GM10248 (cell line): ENCODE measurements at regions not wholly inside any gene's neighbourhood (a gene's known extent, or its start where the extent isn't known, plus 50 kb on each side); places are given as distances from the start of the nearest gene placed in this dataset.

ENCODE experiments used
- CTCF ChIA-PET: fragments of 300-600 bp; sonication (Branson Sonifier 250); formaldehyde crosslinking; extraction: SDS; loops from one replicate; lab custom pipeline; 2021; ENCODE audit warnings: antibody characterized with exemption; lab: Yijun Ruan, JAX
- POLR2A ChIA-PET: fragments of 350-650 bp; sonication (Branson Sonifier 250); formaldehyde crosslinking; extraction: SDS; loops from one replicate; lab custom pipeline; 2020; ENCODE audit warnings: antibody characterized with exemption; lab: Yijun Ruan, JAX
- DNase-seq: peaks from one replicate; pipeline ENCODE4 v3.0.0; 2012; ENCODE audit errors: extremely low spot score
- CTCF ChIP-seq: IDR thresholded peaks from 2 replicates; pipeline ENCODE4 v1.5.1; 2012; ENCODE audit warnings: mild to moderate bottlenecking, low read depth; ENCODE audit errors: extremely low read depth, missing control alignments, control extremely low read depth

GRCh38 chr14:82091097-82091496 lies 557.4 kb upstream of the SEL1L start:
- ChIA-PET CTCF (interaction anchor here (0.8 to 1.1 kb wide), 3 partner anchors 11 to 41 kb away, joined by 3 read pairs; no protein-coding TSS in a partner anchor), POLR2A (no interaction called here)
- no peak for DNase-seq
- TF ChIP-seq CTCF, result no peak

DNA sequence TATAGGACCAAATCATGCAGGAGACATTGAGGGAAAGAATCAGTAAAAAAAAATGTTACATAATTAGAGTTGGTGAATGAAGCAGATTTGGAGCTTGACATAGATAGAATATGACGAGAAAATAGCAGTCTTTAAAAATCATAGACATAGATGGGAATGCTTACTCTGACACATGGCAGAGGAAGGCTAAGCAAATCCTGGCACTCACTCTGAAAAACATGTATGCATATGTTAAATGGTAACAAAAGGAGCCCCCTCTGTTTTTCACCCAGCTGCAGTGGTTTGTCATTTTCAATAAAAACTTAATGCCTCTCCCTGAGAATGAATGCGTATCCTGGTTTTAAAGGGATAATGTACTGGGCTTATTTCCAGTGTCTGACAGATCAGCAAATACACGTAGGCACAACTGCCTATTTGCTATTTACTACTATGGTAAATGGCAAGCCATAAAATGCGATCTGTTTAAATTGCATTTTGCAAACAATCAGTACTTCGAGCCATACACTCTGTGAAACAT lies 561.2 kb upstream of the SEL1L start:
- CTCF ChIA-PET, result no interaction called here
- no peak for DNase-seq

GRCh38 chr14:82104013-82104412 lies 570.4 kb upstream of the SEL1L start:
- POLR2A ChIA-PET, result no interaction called here
- no peak for TF ChIP-seq CTCF
- no peak for DNase-seq
- CTCF ChIA-PET, result interaction anchor here (1.2 to 2.1 kb wide), 3 partner anchors 13 to 108 kb away, joined by 3 to 5 read pairs (median 3); no protein-coding TSS in a partner anchor

More for the DNA sequence above, 561.2 kb upstream of the SEL1L start:
- no peak for TF ChIP-seq CTCF
- POLR2A ChIA-PET, result no interaction called here

DNA sequence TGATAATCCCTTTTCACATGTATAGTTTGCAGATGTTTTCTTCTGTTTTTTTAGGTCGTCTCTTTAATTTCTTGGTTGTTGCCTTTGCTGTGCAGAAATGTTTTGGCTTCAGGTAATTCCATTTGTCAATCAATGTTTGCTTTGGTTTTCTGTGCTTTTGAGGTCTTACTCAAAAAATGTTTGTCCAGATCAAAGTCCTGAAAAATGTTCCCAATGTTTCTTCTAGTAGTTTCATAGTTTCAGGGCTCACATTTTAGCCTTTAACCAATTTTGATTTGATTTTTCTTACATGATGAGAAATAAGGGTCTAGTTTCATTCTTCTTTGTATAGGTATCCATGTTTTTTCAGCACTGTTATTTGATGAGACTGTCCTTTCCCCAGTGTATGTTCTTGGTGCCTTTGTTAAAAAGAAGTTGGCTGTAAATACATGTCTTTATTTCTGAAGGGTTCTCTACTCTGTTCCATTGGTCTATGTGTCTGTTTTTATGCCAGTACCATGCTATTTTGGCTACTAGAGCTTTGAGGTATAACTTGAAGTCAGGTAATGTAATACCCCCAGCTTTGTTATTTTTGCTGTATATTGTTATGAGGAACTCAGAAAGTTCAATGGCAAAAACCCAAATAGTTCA lies 578.7 kb upstream of the SEL1L start:
- POLR2A ChIA-PET, result no interaction called here
- no peak for TF ChIP-seq CTCF
- DNase-seq, result no peak
- CTCF ChIA-PET, result no interaction called here

DNA sequence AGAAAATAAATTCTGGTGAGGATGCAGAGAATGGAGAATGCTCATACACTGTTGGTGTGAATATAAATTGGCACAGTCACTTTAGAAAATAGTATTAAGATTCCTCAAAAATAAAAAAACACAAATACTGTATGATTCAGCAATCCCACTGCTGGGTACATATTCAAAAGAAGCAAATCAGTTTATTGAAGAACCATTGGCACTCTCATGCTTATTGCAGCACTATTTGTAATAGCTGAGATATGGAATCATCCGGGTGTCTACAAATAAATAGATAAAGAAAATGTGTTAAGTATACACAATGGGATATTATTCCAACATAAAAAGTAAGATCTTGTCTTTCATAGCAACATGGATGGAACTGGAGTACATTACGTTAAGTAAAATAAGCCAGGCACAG lies 579.4 kb upstream of the SEL1L start:
- no peak for DNase-seq
- POLR2A ChIA-PET, result no interaction called here
- no peak for TF ChIP-seq CTCF
- CTCF ChIA-PET, result no interaction called here

GRCh38 chr14:82113710-82114109 lies 580.1 kb upstream of the SEL1L start:
- CTCF ChIA-PET, result interaction anchor here (1.0 kb wide), 1 partner anchor 123 kb away, joined by 3 read pairs; no protein-coding TSS in a partner anchor
- TF ChIP-seq CTCF, result no peak
- POLR2A ChIA-PET, result no interaction called here
- no peak for DNase-seq

GRCh38 chr14:82116721-82117120 lies 583.1 kb upstream of the SEL1L start:
- no peak for DNase-seq
- no peak for TF ChIP-seq CTCF
- ChIA-PET CTCF (interaction anchor here (1.1 to 2.2 kb wide), 2 partner anchors 9 to 13 kb away, joined by 5 read pairs; no protein-coding TSS in a partner anchor), POLR2A (no interaction called here)
